Stimulated activated CD4-positive, alpha-beta T cell treated with anti-CD3 and anti-CD28 coated beads, Interleukin-2, amount 100 ng/mL, for 24 hours (primary cell): ENCODE measurements at regions not wholly inside any gene's neighbourhood (a gene's known extent, or its start where the extent isn't known, plus 50 kb on each side); places are given as distances from the start of the nearest gene placed in this dataset.

ENCODE experiments used
- DNase-seq, 2 donors: peaks; one replicate each; pipeline ENCODE4 v3.0.0-alpha.2; 2020

- no peak for DNase-seq
Observed at GRCh38 chr6:163663575-163663974, 249.1 kb downstream of the QKI start.

- DNase-seq = no peak
Observed at GRCh38 chr6:163662604-163663225, 248.2 kb downstream of the QKI start.

GRCh38 chr6:163661272-163661671, 246.8 kb downstream of the QKI start:
- DNase-seq = no peak

- DNase-seq = no peak
Observed at GRCh38 chr6:163659803-163660202, 245.3 kb downstream of the QKI start.

GRCh38 chr6:163655217-163656121, 241.0 kb downstream of the QKI start:
- DNase-seq = no peak

GRCh38 chr6:163651915-163652668, 237.6 kb downstream of the QKI start:
- no peak for DNase-seq

GRCh38 chr6:163651426-163651825, 236.9 kb downstream of the QKI start:
- DNase-seq = no peak

GRCh38 chr6:163648868-163649267, 234.3 kb downstream of the QKI start:
- DNase-seq = no peak

- no peak for DNase-seq
Observed at GRCh38 chr6:163647624-163648023, 233.1 kb downstream of the QKI start.

- DNase-seq = no peak
Observed at GRCh38 chr6:163646866-163647265, 232.3 kb downstream of the QKI start.

GRCh38 chr6:163646133-163646532, 231.6 kb downstream of the QKI start:
- no peak for DNase-seq

- DNase-seq = no peak
Observed at GRCh38 chr6:163645560-163645959, 231.0 kb downstream of the QKI start.

GRCh38 chr6:163643866-163644265, 229.3 kb downstream of the QKI start:
- no peak for DNase-seq

- DNase-seq = no peak
Observed at GRCh38 chr6:163641706-163642105, 227.2 kb downstream of the QKI start.

GRCh38 chr6:163640641-163641040, 226.1 kb downstream of the QKI start:
- DNase-seq = no peak

GRCh38 chr6:163637524-163637923, 223.0 kb downstream of the QKI start:
- DNase-seq = no peak

- DNase-seq = no peak
Observed at GRCh38 chr6:163635731-163636364, 221.3 kb downstream of the QKI start.

- DNase-seq = no peak
Observed at GRCh38 chr6:163635315-163635714, 220.8 kb downstream of the QKI start.

- no peak for DNase-seq
Observed at GRCh38 chr6:163634211-163635171, 220.0 kb downstream of the QKI start.

- no peak for DNase-seq
Observed at GRCh38 chr6:163630991-163631390, 216.5 kb downstream of the QKI start.

- DNase-seq = no peak
Observed at GRCh38 chr6:163630572-163630971, 216.1 kb downstream of the QKI start.

GRCh38 chr6:163630096-163630495, 215.6 kb downstream of the QKI start:
- no peak for DNase-seq
